HG02763 (cell line): ENCODE measurements at regions not wholly inside any gene's neighbourhood (a gene's known extent, or its start where the extent isn't known, plus 50 kb on each side); places are given as distances from the start of the nearest gene placed in this dataset.
"Not testable (repeated sequence)": the region's sequence is repeated elsewhere in the genome, so short reads cannot be mapped to it uniquely, and the experiment has no call there.

Experiments used
- ATAC-seq: cut with Tn5 transposase; IDR thresholded peaks from one replicate; pipeline ENCODE4 v1.9.1; 2021; ENCODE audit warnings: mild to moderate bottlenecking, moderate library complexity; ENCODE audit not compliant: unreplicated experiment

GRCh38 chr9:117775591-117775990 lies 71.4 kb downstream of the TLR4 start:
- no peak for ATAC-seq

- no peak for ATAC-seq
Measured at GRCh38 chr9:117777823-117778222, 73.6 kb downstream of the TLR4 start.

- no peak for ATAC-seq
Measured at GRCh38 chr9:117779760-117780159, 75.6 kb downstream of the TLR4 start.

GRCh38 chr9:117782931-117783788 lies 79.0 kb downstream of the TLR4 start:
- peak; percentile 77 for ATAC-seq

GRCh38 chr9:117783828-117784227 lies 79.6 kb downstream of the TLR4 start:
- ATAC-seq = peak; percentile 56

GRCh38 chr9:117784996-117785395 lies 80.8 kb downstream of the TLR4 start:
- no peak for ATAC-seq

GRCh38 chr9:117787746-117788145 lies 83.5 kb downstream of the TLR4 start:
- ATAC-seq = no peak

- no peak for ATAC-seq
Measured at GRCh38 chr9:117795271-117795670, 91.1 kb downstream of the TLR4 start.

GRCh38 chr9:117796681-117797080 lies 92.5 kb downstream of the TLR4 start:
- ATAC-seq = no peak

- ATAC-seq = no peak
Measured at GRCh38 chr9:117800389-117800788, 96.2 kb downstream of the TLR4 start.

GRCh38 chr9:117809751-117810150 lies 105.5 kb downstream of the TLR4 start:
- ATAC-seq = no peak

- ATAC-seq = no peak
Measured at GRCh38 chr9:117815315-117815714, 111.1 kb downstream of the TLR4 start.

- no peak for ATAC-seq
Measured at GRCh38 chr9:117815948-117816347, 111.7 kb downstream of the TLR4 start.

- no peak for ATAC-seq
Measured at GRCh38 chr9:117821954-117822353, 117.8 kb downstream of the TLR4 start.

GRCh38 chr9:117823576-117823975 lies 119.4 kb downstream of the TLR4 start:
- no peak for ATAC-seq

- ATAC-seq = peak; percentile 95
Measured at GRCh38 chr9:117825609-117826347, 121.6 kb downstream of the TLR4 start.

GRCh38 chr9:117826837-117827236 lies 122.6 kb downstream of the TLR4 start:
- ATAC-seq = no peak

- no peak for ATAC-seq
Measured at GRCh38 chr9:117827456-117827855, 123.3 kb downstream of the TLR4 start.

GRCh38 chr9:117828466-117828865 lies 124.3 kb downstream of the TLR4 start:
- no peak for ATAC-seq

GRCh38 chr9:117835798-117836197 lies 131.6 kb downstream of the TLR4 start:
- ATAC-seq = peak; percentile 59

GRCh38 chr9:117839862-117840261 lies 135.7 kb downstream of the TLR4 start:
- ATAC-seq = no peak

GRCh38 chr9:117851836-117852461 lies 147.7 kb downstream of the TLR4 start:
- not testable (repeated sequence) for ATAC-seq
